Gastrocnemius medialis (tissue), 4 donors: ENCODE measurements at regions not wholly inside any gene's neighbourhood (a gene's known extent, or its start where the extent isn't known, plus 50 kb on each side); places are given as distances from the start of the nearest gene placed in this dataset.

Experiments used
- ATAC-seq, 2 donors: fragments of 150-250 bp; one replicate each; pipeline ENCODE4 v1.9.1; 2016
- DNase-seq, 2 donors: peaks; one replicate each; pipeline ENCODE4 v3.0.0-alpha.2; 2019
- H3K27ac ChIP-seq, 4 donors: fragments of 200-600 bp; sonication (generic); 1 replicate in 1 of 4; 2 replicates in 3 of 4; pipeline ENCODE4 v1.5.1; 2016 to 2018; ENCODE audit warnings: mild to moderate bottlenecking in 2 of 4, moderate library complexity in 1 of 4
- H3K27me3 ChIP-seq, 3 donors: fragments of 200-600 bp; sonication (generic) in 2 of 3; 1 replicate in 1 of 3; 2 replicates in 2 of 3; pipeline versions ENCODE4 v1.5.1 to v1.6.0; 2016 to 2019; ENCODE audit warnings: mild to moderate bottlenecking in 1 of 3, moderate library complexity in 1 of 3
- H3K36me3 ChIP-seq, 2 donors: fragments of 200-600 bp; sonication (generic) in 1 of 2; one replicate each; pipeline ENCODE4 v1.5.1; 2017 to 2018
- H3K4me1 ChIP-seq, 2 donors: fragments of 200-600 bp; sonication (generic) in 1 of 2; one replicate each; pipeline ENCODE4 v1.5.1; 2016 to 2017; ENCODE audit warnings: mild to moderate bottlenecking in 2 of 2
- H3K4me3 ChIP-seq, 4 donors: fragments of 200-600 bp; sonication (generic) in 3 of 4; 1 replicate in 1 of 4; 2 replicates in 3 of 4; pipeline ENCODE4 v1.5.1; 2016 to 2019; ENCODE audit warnings: mild to moderate bottlenecking in 2 of 4
- H3K9me3 ChIP-seq, 3 donors: fragments of 200-600 bp; sonication (generic) in 2 of 3; 1 replicate in 1 of 3; 2 replicates in 2 of 3; pipeline ENCODE4 v1.5.1; 2016 to 2019
- POLR2A ChIP-seq, 2 donors: fragments of 450-650 bp; IDR thresholded peaks; one replicate each; pipeline ENCODE4 v1.6.1; 2017; ENCODE audit warnings: antibody characterized with exemption in 2 of 2, mild to moderate bottlenecking in 2 of 2, moderate library complexity in 2 of 2
- in situ Hi-C, 4 donors: fragments of 200-750 bp; cut with MboI; loops; one replicate each; pipeline versions ENCODE4 v1.15.0 to v1.8.0; 2017; ENCODE audit warnings: low sequenced_read_pairs in 4 of 4
- intact Hi-C: fragments of 100-400 bp; cut with DNase I; formaldehyde crosslinking; loops from one replicate; pipeline ENCODE4 v1.15.1; 2023; ENCODE audit warnings: low total_unique reads
- TF ChIP-seq, protein P1 (sequence below), 5 experiments: fragments of 450-650 bp in 3 of 5; fragments of 200-600 bp in 2 of 5; sonication (generic) in 2 of 5; IDR thresholded peaks in 4 of 5; conservative IDR thresholded peaks in 1 of 5; 1 replicate in 4 of 5; 2 replicates in 1 of 5; pipeline ENCODE4 v1.5.1; 2016 to 2019; ENCODE audit warnings: antibody characterized with exemption in 5 of 5, mild to moderate bottlenecking in 3 of 5, moderate library complexity in 3 of 5

GRCh38 chr2:44118257-44118656 lies 50.4 kb upstream of the PPM1B start:
- ATAC-seq (no peak), DNase-seq (no peak)
- no peaks in the 10 kb centered on the region for H3K36me3 ChIP-seq
- H3K4me3 ChIP-seq, result no peak overlapping the region
- no peak for TF ChIP-seq POLR2A (IDR thresholded peaks at IDR 0.05)
- TF ChIP-seq, protein P1, sequence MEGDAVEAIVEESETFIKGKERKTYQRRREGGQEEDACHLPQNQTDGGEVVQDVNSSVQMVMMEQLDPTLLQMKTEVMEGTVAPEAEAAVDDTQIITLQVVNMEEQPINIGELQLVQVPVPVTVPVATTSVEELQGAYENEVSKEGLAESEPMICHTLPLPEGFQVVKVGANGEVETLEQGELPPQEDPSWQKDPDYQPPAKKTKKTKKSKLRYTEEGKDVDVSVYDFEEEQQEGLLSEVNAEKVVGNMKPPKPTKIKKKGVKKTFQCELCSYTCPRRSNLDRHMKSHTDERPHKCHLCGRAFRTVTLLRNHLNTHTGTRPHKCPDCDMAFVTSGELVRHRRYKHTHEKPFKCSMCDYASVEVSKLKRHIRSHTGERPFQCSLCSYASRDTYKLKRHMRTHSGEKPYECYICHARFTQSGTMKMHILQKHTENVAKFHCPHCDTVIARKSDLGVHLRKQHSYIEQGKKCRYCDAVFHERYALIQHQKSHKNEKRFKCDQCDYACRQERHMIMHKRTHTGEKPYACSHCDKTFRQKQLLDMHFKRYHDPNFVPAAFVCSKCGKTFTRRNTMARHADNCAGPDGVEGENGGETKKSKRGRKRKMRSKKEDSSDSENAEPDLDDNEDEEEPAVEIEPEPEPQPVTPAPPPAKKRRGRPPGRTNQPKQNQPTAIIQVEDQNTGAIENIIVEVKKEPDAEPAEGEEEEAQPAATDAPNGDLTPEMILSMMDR (IDR thresholded peaks at IDR 0.05 in 4 of 5, conservative IDR thresholded peaks at IDR 0.05 in 1 of 5), result no peak
- in situ Hi-C loops, result no loop called here
- intact Hi-C loops, result no loop called here
- no peaks in the 10 kb centered on the region for H3K4me1 ChIP-seq
- no peaks in the 10 kb centered on the region for H3K27me3 ChIP-seq
- no peak overlapping the region for H3K27ac ChIP-seq
- H3K9me3 ChIP-seq, result no peaks in the 10 kb centered on the region
